ENCODE measurements at regions not wholly inside any gene's neighbourhood (a gene's known extent, or its start where the extent isn't known, plus 50 kb on each side); places are given as distances from the start of the nearest gene placed in this dataset.

- no peaks in the 10 kb centered on the region for H3K79me1 ChIP-seq (ENCODE audit: low read depth in 1 of 2, low read length in 2 of 2)
- CTCF ChIA-PET: no interaction called here
- no TSS peak for BruUV-seq (replicated peaks)
- H3K9me1 ChIP-seq (ENCODE audit: insufficient read depth, low read length): no peaks in the 10 kb centered on the region
- H2BK120ac ChIP-seq (ENCODE audit: low read depth, low read length): no peak overlapping the region
- dilution Hi-C loops (cut with HindIII; ENCODE audit: low sequenced_read_pairs, unreplicated experiment) (no loop called here), intact Hi-C loops (cut with micrococcal nuclease) (no loop called here), in situ Hi-C loops (cut with MboI; ENCODE audit: low sequenced_read_pairs) (no loop called here)
- DNase-seq (no peak), ATAC-seq (ENCODE audit: low read depth) (no peak)
- H3K36me3 ChIP-seq (ENCODE audit: control insufficient read depth, insufficient read depth, low read length): no peaks in the 10 kb centered on the region
- no peak overlapping the region for H4K8ac ChIP-seq (ENCODE audit: low read depth in 2 of 2, low read length in 2 of 2)
- no peak overlapping the region for H2BK5ac ChIP-seq (ENCODE audit: low read depth, low read length, poor library complexity, severe bottlenecking)
- no peaks in the 10 kb centered on the region for H3K27me3 ChIP-seq (ENCODE audit: control insufficient read depth, insufficient read depth, low read length)
- TF ChIP-seq RCOR1 (IDR thresholded peaks at IDR 0.05; ENCODE audit: insufficient replicate concordance, low read length): no peak
- no peak for TF ChIP-seq CEBPB (IDR thresholded peaks at IDR 0.05; ENCODE audit: low read depth, low read length)
- no peak for TF ChIP-seq MAZ (IDR thresholded peaks at IDR 0.05; ENCODE audit: borderline replicate concordance, low read depth, low read length)
- no peak for TF ChIP-seq SMC3 (IDR thresholded peaks at IDR 0.05; ENCODE audit: low read depth, low read length)
- TF ChIP-seq BHLHE40 (IDR thresholded peaks at IDR 0.05; ENCODE audit: low read depth, low read length): no peak
- TF ChIP-seq MAFK (IDR thresholded peaks at IDR 0.05; ENCODE audit: low read depth, low read length): no peak
- TF ChIP-seq RFX5 (IDR thresholded peaks at IDR 0.05; ENCODE audit: low read depth, low read length): no peak
- no peak for TF ChIP-seq NFE2L2 (IDR thresholded peaks at IDR 0.05; ENCODE audit: low read depth, low read length)
- no peak for TF ChIP-seq CHD1 (IDR thresholded peaks at IDR 0.05; ENCODE audit: low read depth, low read length)
- TF ChIP-seq, protein P1, sequence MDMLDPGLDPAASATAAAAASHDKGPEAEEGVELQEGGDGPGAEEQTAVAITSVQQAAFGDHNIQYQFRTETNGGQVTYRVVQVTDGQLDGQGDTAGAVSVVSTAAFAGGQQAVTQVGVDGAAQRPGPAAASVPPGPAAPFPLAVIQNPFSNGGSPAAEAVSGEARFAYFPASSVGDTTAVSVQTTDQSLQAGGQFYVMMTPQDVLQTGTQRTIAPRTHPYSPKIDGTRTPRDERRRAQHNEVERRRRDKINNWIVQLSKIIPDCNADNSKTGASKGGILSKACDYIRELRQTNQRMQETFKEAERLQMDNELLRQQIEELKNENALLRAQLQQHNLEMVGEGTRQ (IDR thresholded peaks at IDR 0.05; ENCODE audit: low read depth, low read length): no peak
- TF ChIP-seq, protein P2, sequence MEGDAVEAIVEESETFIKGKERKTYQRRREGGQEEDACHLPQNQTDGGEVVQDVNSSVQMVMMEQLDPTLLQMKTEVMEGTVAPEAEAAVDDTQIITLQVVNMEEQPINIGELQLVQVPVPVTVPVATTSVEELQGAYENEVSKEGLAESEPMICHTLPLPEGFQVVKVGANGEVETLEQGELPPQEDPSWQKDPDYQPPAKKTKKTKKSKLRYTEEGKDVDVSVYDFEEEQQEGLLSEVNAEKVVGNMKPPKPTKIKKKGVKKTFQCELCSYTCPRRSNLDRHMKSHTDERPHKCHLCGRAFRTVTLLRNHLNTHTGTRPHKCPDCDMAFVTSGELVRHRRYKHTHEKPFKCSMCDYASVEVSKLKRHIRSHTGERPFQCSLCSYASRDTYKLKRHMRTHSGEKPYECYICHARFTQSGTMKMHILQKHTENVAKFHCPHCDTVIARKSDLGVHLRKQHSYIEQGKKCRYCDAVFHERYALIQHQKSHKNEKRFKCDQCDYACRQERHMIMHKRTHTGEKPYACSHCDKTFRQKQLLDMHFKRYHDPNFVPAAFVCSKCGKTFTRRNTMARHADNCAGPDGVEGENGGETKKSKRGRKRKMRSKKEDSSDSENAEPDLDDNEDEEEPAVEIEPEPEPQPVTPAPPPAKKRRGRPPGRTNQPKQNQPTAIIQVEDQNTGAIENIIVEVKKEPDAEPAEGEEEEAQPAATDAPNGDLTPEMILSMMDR (conservative IDR thresholded peaks at IDR 0.05; ENCODE audit: low read depth, low read length): no peak
- TF ChIP-seq, protein P3, sequence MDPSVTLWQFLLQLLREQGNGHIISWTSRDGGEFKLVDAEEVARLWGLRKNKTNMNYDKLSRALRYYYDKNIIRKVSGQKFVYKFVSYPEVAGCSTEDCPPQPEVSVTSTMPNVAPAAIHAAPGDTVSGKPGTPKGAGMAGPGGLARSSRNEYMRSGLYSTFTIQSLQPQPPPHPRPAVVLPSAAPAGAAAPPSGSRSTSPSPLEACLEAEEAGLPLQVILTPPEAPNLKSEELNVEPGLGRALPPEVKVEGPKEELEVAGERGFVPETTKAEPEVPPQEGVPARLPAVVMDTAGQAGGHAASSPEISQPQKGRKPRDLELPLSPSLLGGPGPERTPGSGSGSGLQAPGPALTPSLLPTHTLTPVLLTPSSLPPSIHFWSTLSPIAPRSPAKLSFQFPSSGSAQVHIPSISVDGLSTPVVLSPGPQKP (IDR thresholded peaks at IDR 0.05; ENCODE audit: borderline replicate concordance, low read depth, low read length): no peak
- no peak for TF ChIP-seq FOS (IDR thresholded peaks at IDR 0.05; ENCODE audit: low read depth, low read length)
- no peak for TF ChIP-seq POLR2A (IDR thresholded peaks at IDR 0.05; ENCODE audit: low read depth, low read length)
- TF ChIP-seq RAD21 (IDR thresholded peaks at IDR 0.05; ENCODE audit: low read length): no peak
- H3K27ac ChIP-seq (ENCODE audit: insufficient read depth, low read length): no peak overlapping the region
- WGBS, 2 experiments (ENCODE audit: extremely low coverage in 2 of 2, insufficient read length in 1 of 2): no CpG with 5 or more reads among the region's 3 CpGs
- no peak overlapping the region for H3K4ac ChIP-seq (ENCODE audit: low read depth, low read length)
- no peak overlapping the region for H3K4me3 ChIP-seq (ENCODE audit: insufficient read depth, low read depth, low read length)
- no peak overlapping the region for H3K56ac ChIP-seq (ENCODE audit: extremely low read depth, insufficient read depth, low read length)
- no peak overlapping the region for H2AFZ ChIP-seq (replicated peaks; ENCODE audit: low read length, poor library complexity)
- H3K4me1 ChIP-seq (ENCODE audit: control insufficient read depth, insufficient read depth, low read length): no peaks in the 10 kb centered on the region
- no peak overlapping the region for H3K23ac ChIP-seq (ENCODE audit: low read depth, low read length)
- H3K18ac ChIP-seq (ENCODE audit: low read depth, low read length): no peak overlapping the region
- no peak overlapping the region for H3K9ac ChIP-seq (ENCODE audit: low read depth, low read length)
- no peak overlapping the region for H3K14ac ChIP-seq (replicated peaks; ENCODE audit: low read depth, low read length)
- H4K91ac ChIP-seq (ENCODE audit: insufficient read depth, low read depth, low read length): no peak overlapping the region
- H2AK5ac ChIP-seq (ENCODE audit: low read depth, low read length): no peak overlapping the region
- no peaks in the 10 kb centered on the region for H4K20me1 ChIP-seq (ENCODE audit: insufficient read depth, low read length)
- no peak overlapping the region for H2BK15ac ChIP-seq (ENCODE audit: low read depth, low read length)
- H2BK20ac ChIP-seq (ENCODE audit: low read depth, low read length): no peak overlapping the region
- no peak overlapping the region for H3K4me2 ChIP-seq (ENCODE audit: low read depth, low read length)
- POLR2A ChIA-PET (ENCODE audit: unreplicated experiment): no interaction called here
- H4K5ac ChIP-seq (ENCODE audit: low read depth, low read length): no peak overlapping the region
- H2AK9ac ChIP-seq (replicated peaks; ENCODE audit: low read depth, low read length, poor library complexity): no peak overlapping the region
- peaks cover 11% of the 10 kb centered on the region for H3K9me3 ChIP-seq (ENCODE audit: control insufficient read depth, insufficient read depth, low read length)
Observed at GRCh38 chr6:10019851-10020250, 395.0 kb downstream of the TFAP2A start.
